GM23338 (cell line): ENCODE measurements at regions not wholly inside any gene's neighbourhood (a gene's known extent, or its start where the extent isn't known, plus 50 kb on each side); places are given as distances from the start of the nearest gene placed in this dataset.

Experiments used
- ATAC-seq: fragments of 200-7000 bp; cut with Tn5 transposase; 3 replicates; pipeline ENCODE4 v1.9.1; 2020
- DNase-seq: peaks from one replicate; pipeline ENCODE4 v3.0.0-alpha.2; 2015; ENCODE audit warnings: low spot score
- H2AFZ ChIP-seq: fragments of 200-600 bp; sonication (generic); 2 replicates; pipeline ENCODE4 v1.8.0; 2016; ENCODE audit warnings: antibody characterized with exemption, mild to moderate bottlenecking, moderate library complexity
- H3F3A ChIP-seq: fragments of 200-600 bp; sonication (generic); replicated peaks from 2 replicates; pipeline ENCODE4 v1.8.0; 2017; ENCODE audit warnings: antibody characterized with exemption, mixed run types, low read depth
- H3K27ac ChIP-seq: fragments of 200-600 bp; sonication (generic); 2 replicates; pipeline ENCODE4 v1.6.1; 2016; ENCODE audit warnings: low read depth
- H3K27me3 ChIP-seq: fragments of 200-600 bp; sonication (generic); 2 replicates; pipeline ENCODE4 v1.8.0; 2016; ENCODE audit warnings: mild to moderate bottlenecking, mixed run types, moderate library complexity; ENCODE audit not compliant: insufficient read depth
- H3K36me3 ChIP-seq: fragments of 200-600 bp; sonication (generic); 2 replicates; pipeline ENCODE4 v1.8.0; 2016; ENCODE audit warnings: mild to moderate bottlenecking; ENCODE audit not compliant: insufficient read depth
- H3K4me1 ChIP-seq: fragments of 200-600 bp; sonication (generic); 2 replicates; pipeline ENCODE4 v1.8.0; 2016; ENCODE audit warnings: mild to moderate bottlenecking, moderate library complexity; ENCODE audit not compliant: insufficient read depth
- H3K4me2 ChIP-seq: fragments of 200-600 bp; sonication (generic); 2 replicates; pipeline ENCODE4 v1.7.1; 2017; ENCODE audit warnings: mixed run types
- H3K4me3 ChIP-seq: fragments of 200-600 bp; sonication (generic); 2 replicates; pipeline ENCODE4 v1.6.1; 2016; ENCODE audit warnings: mixed run types
- H3K79me2 ChIP-seq: fragments of 200-600 bp; sonication (generic); replicated peaks from 2 replicates; pipeline ENCODE4 v1.8.0; 2017; ENCODE audit warnings: mild to moderate bottlenecking; ENCODE audit not compliant: insufficient read depth
- H3K9me2 ChIP-seq: fragments of 200-600 bp; sonication (generic); 2 replicates; pipeline ENCODE4 v1.8.0; 2017; ENCODE audit not compliant: insufficient read depth
- H4K20me1 ChIP-seq: fragments of 200-600 bp; sonication (generic); replicated peaks from 2 replicates; pipeline ENCODE4 v1.8.0; 2017; ENCODE audit warnings: mild to moderate bottlenecking; ENCODE audit not compliant: insufficient read depth
- H3K27ac Mint-ChIP-seq: 2 replicates; pipeline ENCODE4 v1.8.0; 2020; ENCODE audit warnings: inconsistent platforms, mild to moderate bottlenecking, moderate library complexity, mixed read lengths
- H3K27me3 Mint-ChIP-seq: 3 replicates; pipeline ENCODE4 v1.8.0; 2022; ENCODE audit warnings: low read depth, mild to moderate bottlenecking, moderate library complexity, mixed read lengths, inconsistent platforms; ENCODE audit not compliant: insufficient read depth, poor library complexity
- H3K36me3 Mint-ChIP-seq: 3 replicates; pipeline ENCODE4 v1.8.0; 2021; ENCODE audit warnings: low read depth, mild to moderate bottlenecking, inconsistent platforms, moderate library complexity, mixed read lengths
- H3K4me1 Mint-ChIP-seq: 3 replicates; pipeline ENCODE4 v1.8.0; 2020; ENCODE audit warnings: mild to moderate bottlenecking, inconsistent platforms, mixed read lengths
- H3K4me3 Mint-ChIP-seq: 3 replicates; pipeline ENCODE4 v1.8.0; 2021; ENCODE audit warnings: moderate library complexity, mild to moderate bottlenecking, inconsistent platforms, mixed read lengths
- H3K9me3 Mint-ChIP-seq: 3 replicates; pipeline ENCODE4 v1.8.0; 2020; ENCODE audit warnings: moderate library complexity, mild to moderate bottlenecking, inconsistent platforms, mixed read lengths
- CREB1 ChIP-seq: fragments of 250-450 bp; sonication (Bioruptor Pico); IDR thresholded peaks from 2 replicates; pipeline ENCODE4 v1.5.0; 2020; ENCODE audit warnings: low read depth, mild to moderate bottlenecking, moderate library complexity
- CTCF ChIP-seq, 2 experiments: fragments of 200-600 bp in 1 of 2; sonication (generic) in 1 of 2; conservative IDR thresholded peaks; 2 replicates each; pipeline versions ENCODE4 v1.5.1 to v1.6.1; 2016 to 2017; ENCODE audit warnings: antibody characterized with exemption in 2 of 2, low read depth in 2 of 2, mild to moderate bottlenecking in 2 of 2, moderate library complexity in 1 of 2
- ETS1 ChIP-seq: IDR thresholded peaks from 2 replicates; pipeline ENCODE4 v1.6.1; 2016; ENCODE audit warnings: antibody characterized with exemption
- JUNB ChIP-seq: IDR thresholded peaks from one replicate; pipeline ENCODE4 v1.6.1; 2016; ENCODE audit warnings: antibody characterized with exemption; ENCODE audit not compliant: unreplicated experiment
- NANOG ChIP-seq: IDR thresholded peaks from 2 replicates; pipeline ENCODE4 v1.6.1; 2016; ENCODE audit warnings: antibody characterized with exemption, borderline replicate concordance
- REST ChIP-seq: IDR thresholded peaks from one replicate; pipeline ENCODE4 v1.6.1; 2018; ENCODE audit warnings: antibody characterized with exemption; ENCODE audit not compliant: unreplicated experiment
- STAT1 ChIP-seq: IDR thresholded peaks from one replicate; pipeline ENCODE4 v1.6.1; 2016; ENCODE audit warnings: antibody characterized with exemption; ENCODE audit not compliant: unreplicated experiment
- ZNF114 ChIP-seq: fragments of 250-450 bp; sonication (Bioruptor Pico); IDR thresholded peaks from 2 replicates; pipeline ENCODE4 v1.5.0; 2020; ENCODE audit warnings: mild to moderate bottlenecking, moderate library complexity
- ZNF331 ChIP-seq: fragments of 250-450 bp; sonication (Bioruptor Pico); IDR thresholded peaks from 2 replicates; pipeline ENCODE4 v1.5.0; 2020; ENCODE audit warnings: low read depth, mild to moderate bottlenecking, moderate library complexity

- H2AFZ ChIP-seq: no peak overlapping the region
- H3K4me1 ChIP-seq: peaks cover 5% of the 10 kb centered on the region; the same call in 1 of the 2 replicates
- Mint-ChIP-seq H3K36me3 (no peaks in the 10 kb centered on the region), H3K4me1 (peaks cover 3% of the 10 kb centered on the region; the same call in 2 of the 3 replicates), H3K27ac (no peak overlapping the region), H3K4me3 (no peak overlapping the region), H3K9me3 (peaks cover 4% of the 10 kb centered on the region; the same call in 1 of the 3 replicates), H3K27me3 (peaks cover 6% of the 10 kb centered on the region)
- no peak overlapping the region for H3K4me3 ChIP-seq
- no peaks in the 10 kb centered on the region for H3K36me3 ChIP-seq
- no peaks in the 10 kb centered on the region for H4K20me1 ChIP-seq
- no peaks in the 10 kb centered on the region for H3K79me2 ChIP-seq
- H3K27ac ChIP-seq: no peak overlapping the region
- DNase-seq (no peak), ATAC-seq (no peak)
- no peaks in the 10 kb centered on the region for H3K9me2 ChIP-seq
- no peak for TF ChIP-seq JUNB
- no peak for TF ChIP-seq STAT1
- TF ChIP-seq CTCF (conservative IDR thresholded peaks at IDR 0.05; ENCODE audit: low read depth in 2 of 2): no peak
- TF ChIP-seq REST: no peak
- no peak for TF ChIP-seq ETS1
- TF ChIP-seq CREB1 (CRISPR knock-in tag): no peak
- TF ChIP-seq NANOG: no peak
- TF ChIP-seq ZNF114 (CRISPR knock-in tag): no peak
- TF ChIP-seq ZNF331 (CRISPR knock-in tag): no peak
- no peaks in the 10 kb centered on the region for H3K27me3 ChIP-seq
- no peaks in the 10 kb centered on the region for H3F3A ChIP-seq
- no peak overlapping the region for H3K4me2 ChIP-seq
Observed at GRCh38 chr19:30314056-30314804, 58.0 kb upstream of the ZNF536 start.
